ENCODE measurements at regions not wholly inside any gene's neighbourhood (a gene's known extent, or its start where the extent isn't known, plus 50 kb on each side); places are given as distances from the start of the nearest gene placed in this dataset.

GRCh38 chr1:96290801-96291200, 430.8 kb upstream of the PTBP2 start:
- Histone ChIP-seq H3K36me3 (replicated peaks in 1 of 2; ENCODE audit: control insufficient read depth in 1 of 2, insufficient read depth in 2 of 2, low read length in 2 of 2) (no peaks in the 10 kb centered on the region), H3K9ac (ENCODE audit: insufficient read depth, low read depth, low read length) (no peak overlapping the region), H3K9me3 (ENCODE audit: low read length) (peaks cover 57% of the 10 kb centered on the region), H3K27me3 (ENCODE audit: control insufficient read depth in 1 of 2, insufficient read depth in 2 of 2, low read length in 2 of 2) (no peaks in the 10 kb centered on the region), H4K20me1 (ENCODE audit: insufficient read depth, low read length) (no peaks in the 10 kb centered on the region), H3K4me1 (ENCODE audit: insufficient read depth, low read length) (no peaks in the 10 kb centered on the region), H3K79me2 (ENCODE audit: insufficient read depth, low read length) (no peaks in the 10 kb centered on the region), H3K4me2 (ENCODE audit: low read depth, low read length) (no peak overlapping the region), H3K27ac (ENCODE audit: extremely low read length, insufficient read depth, low read length) (no peak overlapping the region), H3K4me3 (replicated peaks in 1 of 3; ENCODE audit: insufficient read depth in 1 of 3, low read depth in 2 of 3, low read length in 3 of 3) (no peak overlapping the region), H2AFZ (ENCODE audit: low read length) (no peak overlapping the region)
- DNase-seq (ENCODE audit: low spot score): no peak
- CTCF ChIA-PET (ENCODE audit: low intra/inter-chr PET ratio, low total read pairs): no interaction called here
- in situ Hi-C loops (cut with HindIII; ENCODE audit: extremely low pct_ligation_motif_present, low pct_unique_long_range_greater_than_20kb): no loop called here
- no TSS peak for BruUV-seq (replicated peaks)
- TF ChIP-seq HNRNPL (IDR thresholded peaks at IDR 0.05; ENCODE audit: low read depth, low read length) (no peak), HNF1A (IDR thresholded peaks at IDR 0.05; ENCODE audit: low read depth) (no peak), HNF1A (CRISPR knock-in tag; IDR thresholded peaks at IDR 0.05; ENCODE audit: borderline replicate concordance) (no peak), GABPB1 (CRISPR knock-in tag; IDR thresholded peaks at IDR 0.05) (no peak), BRD4 (CRISPR knock-in tag; IDR thresholded peaks at IDR 0.05) (no peak), ZNF652 (CRISPR knock-in tag; IDR thresholded peaks at IDR 0.05; ENCODE audit: borderline replicate concordance, low read depth) (no peak), MTA1 (CRISPR knock-in tag; IDR thresholded peaks at IDR 0.05; ENCODE audit: borderline replicate concordance) (no peak), ZNF431 (CRISPR knock-in tag; IDR thresholded peaks at IDR 0.05; ENCODE audit: borderline replicate concordance, low read depth) (no peak), ZNF577 (CRISPR knock-in tag; IDR thresholded peaks at IDR 0.05; ENCODE audit: borderline replicate concordance, low read depth) (no peak), ZBTB38 (CRISPR knock-in tag; IDR thresholded peaks at IDR 0.05) (no peak), ZFP41 (CRISPR knock-in tag; IDR thresholded peaks at IDR 0.05; ENCODE audit: borderline replicate concordance) (no peak), KAT8 (CRISPR knock-in tag; IDR thresholded peaks at IDR 0.05) (no peak)
- FAIRE-seq: no peak
- intact Hi-C loops (cut with micrococcal nuclease; ENCODE audit: unreplicated experiment): no loop called here
- ATAC-seq: no peak
- POLR2A ChIA-PET: no interaction called here
